ENCODE measurements at regions not wholly inside any gene's neighbourhood (a gene's known extent, or its start where the extent isn't known, plus 50 kb on each side); places are given as distances from the start of the nearest gene placed in this dataset.
"Not testable (repeated sequence)": the region's sequence is repeated elsewhere in the genome, so short reads cannot be mapped to it uniquely, and the experiment has no call there.

- H3K9me3 ChIP-seq, result no peaks in the 10 kb centered on the region
- H3K27me3 ChIP-seq, result no peaks in the 10 kb centered on the region
- DNase-seq, result no peak
- H3K27ac ChIP-seq, result no peak overlapping the region
- H3K4me3 ChIP-seq, result no peak overlapping the region
- no peak for TF ChIP-seq POLR2A (IDR thresholded peaks at IDR 0.05)
- 38 to 41% methylated on average over 3 of the region's 3 CpGs for WGBS, 2 donors
- H3K36me3 ChIP-seq, result no peaks in the 10 kb centered on the region
- peaks cover 0 to 11% (median 1%) of the 10 kb centered on the region in 4 donors for H3K4me1 ChIP-seq
- no peak for ATAC-seq (ENCODE audit: low FRiP score in 2 of 2)
These were observed 88.4 kb upstream of the TEAD1 start for GRCh38 chr11:12585861-12586260.

GRCh38 chr11:12587333-12587991 is 86.8 kb upstream of the TEAD1 start:
- TF ChIP-seq CTCF (IDR thresholded peaks at IDR 0.05), result no peak
- TF ChIP-seq POLR2A (IDR thresholded peaks at IDR 0.05), result no peak
- TF ChIP-seq POLR2AphosphoS5 (IDR thresholded peaks at IDR 0.05), result no peak
- TF ChIP-seq EP300 (IDR thresholded peaks at IDR 0.05), result no peak

GRCh38 chr11:12591706-12592105 is 82.5 kb upstream of the TEAD1 start:
- H3K9me3 ChIP-seq, result no peaks in the 10 kb centered on the region
- TF ChIP-seq CTCF (IDR thresholded peaks at IDR 0.05), result no peak
- DNase-seq (no peak), ATAC-seq (ENCODE audit: low FRiP score in 2 of 2) (no peak)
- no peaks in the 10 kb centered on the region for H3K36me3 ChIP-seq
- no peak overlapping the region for H3K4me3 ChIP-seq
- 88 to 93% methylated on average over 4 of the region's 4 CpGs for WGBS, 2 donors
- no peak overlapping the region for H3K27ac ChIP-seq
- no peaks in the 10 kb centered on the region for H3K4me1 ChIP-seq
- no peaks in the 10 kb centered on the region for H3K27me3 ChIP-seq

More at GRCh38 chr11:12587333-12587991, 86.8 kb upstream of the TEAD1 start:
- no peaks in the 10 kb centered on the region for H3K36me3 ChIP-seq
- H3K27me3 ChIP-seq, result no peaks in the 10 kb centered on the region
- WGBS, 2 donors, result 39 to 52% methylated on average over 6 of the region's 6 CpGs
- no peaks in the 10 kb centered on the region for H3K9me3 ChIP-seq
- peak in 1 of 2 donors; percentile 72 for ATAC-seq (ENCODE audit: low FRiP score in 2 of 2)
- no peak overlapping the region for H3K27ac ChIP-seq
- peaks cover 0 to 7% (median 1%) of the 10 kb centered on the region in 4 donors for H3K4me1 ChIP-seq
- no peak for DNase-seq
- no peak overlapping the region for H3K4me3 ChIP-seq

GRCh38 chr11:12592283-12592682 is 81.9 kb upstream of the TEAD1 start:
- DNase-seq (no peak), ATAC-seq (ENCODE audit: low FRiP score in 2 of 2) (no peak)
- 88 to 95% methylated on average over 3 of the region's 3 CpGs for WGBS, 2 donors
- Histone ChIP-seq H3K4me1 (no peaks in the 10 kb centered on the region), H3K4me3 (no peak overlapping the region), H3K9me3 (no peaks in the 10 kb centered on the region), H3K27me3 (no peaks in the 10 kb centered on the region), H3K36me3 (no peaks in the 10 kb centered on the region), H3K27ac (no peak overlapping the region)
- TF ChIP-seq CTCF (IDR thresholded peaks at IDR 0.05) (no peak), POLR2A (IDR thresholded peaks at IDR 0.05) (no peak), POLR2AphosphoS5 (IDR thresholded peaks at IDR 0.05) (no peak), EP300 (IDR thresholded peaks at IDR 0.05) (no peak)

GRCh38 chr11:12595089-12595847 is 79.0 kb upstream of the TEAD1 start:
- WGBS, 2 donors, result 80 to 88% methylated on average over 2 of the region's 2 CpGs
- not testable (repeated sequence) for DNase-seq; ATAC-seq (ENCODE audit: low FRiP score in 2 of 2); H3K27me3 ChIP-seq; H3K4me1 ChIP-seq; H3K9me3 ChIP-seq; H3K36me3 ChIP-seq; H3K4me3 ChIP-seq; H3K27ac ChIP-seq

Data from upper lobe of left lung (tissue), 6 donors.